Endometrium (tissue), 2 donors: ENCODE measurements at regions not wholly inside any gene's neighbourhood (a gene's known extent, or its start where the extent isn't known, plus 50 kb on each side); places are given as distances from the start of the nearest gene placed in this dataset.

Experiments
- FAIRE-seq: peaks from 2 replicates; lab custom pipeline; 2012; peaks lifted over from hg19 to GRCh38; lab: Jason Lieb, UNC
- donor health status: control.
- donor health status: control.

GRCh38 chr4:59086410-59086809 lies 1976.2 kb upstream of the IGFBP7 start:
- FAIRE-seq, result no peak

GRCh38 chr4:59091146-59092142 lies 1981.3 kb upstream of the IGFBP7 start:
- FAIRE-seq, result no peak

GRCh38 chr4:59094505-59094904 lies 1984.3 kb upstream of the IGFBP7 start:
- FAIRE-seq, result no peak

GRCh38 chr4:59102311-59102710 lies 1992.1 kb upstream of the IGFBP7 start:
- FAIRE-seq, result no peak

- no peak for FAIRE-seq
Measured at GRCh38 chr4:59120287-59120814, 2010.2 kb upstream of the IGFBP7 start.

GRCh38 chr4:59122626-59123025 lies 2012.4 kb upstream of the IGFBP7 start:
- FAIRE-seq, result no peak

- FAIRE-seq, result no peak
Measured at GRCh38 chr4:59126159-59126558, 2016.0 kb upstream of the IGFBP7 start.

- FAIRE-seq, result no peak
Measured at GRCh38 chr4:59127006-59127405, 2016.8 kb upstream of the IGFBP7 start.

GRCh38 chr4:59127743-59128142 lies 2017.6 kb upstream of the IGFBP7 start:
- no peak for FAIRE-seq

- no peak for FAIRE-seq
Measured at GRCh38 chr4:59135248-59135985, 2025.2 kb upstream of the IGFBP7 start.

- no peak for FAIRE-seq
Measured at GRCh38 chr4:59161249-59161648, 2038.9 kb upstream of the ADGRL3 start.

GRCh38 chr4:59175617-59176016 lies 2024.5 kb upstream of the ADGRL3 start:
- no peak for FAIRE-seq

- no peak for FAIRE-seq
Measured at GRCh38 chr4:59179372-59179771, 2020.8 kb upstream of the ADGRL3 start.

- FAIRE-seq, result no peak
Measured at GRCh38 chr4:59180161-59180560, 2020.0 kb upstream of the ADGRL3 start.

- no peak for FAIRE-seq
Measured at GRCh38 chr4:59180969-59181368, 2019.2 kb upstream of the ADGRL3 start.

- FAIRE-seq, result no peak
Measured at GRCh38 chr4:59195839-59196238, 2004.3 kb upstream of the ADGRL3 start.

- no peak for FAIRE-seq
Measured at GRCh38 chr4:59200992-59201391, 1999.1 kb upstream of the ADGRL3 start.

GRCh38 chr4:59217910-59218631 lies 1982.1 kb upstream of the ADGRL3 start:
- FAIRE-seq, result no peak

GRCh38 chr4:59222221-59222620 lies 1977.9 kb upstream of the ADGRL3 start:
- no peak for FAIRE-seq

GRCh38 chr4:59223292-59223941 lies 1976.7 kb upstream of the ADGRL3 start:
- no peak for FAIRE-seq

- FAIRE-seq, result no peak
Measured at GRCh38 chr4:59238212-59238611, 1961.9 kb upstream of the ADGRL3 start.

- FAIRE-seq, result no peak
Measured at GRCh38 chr4:59240011-59240410, 1960.1 kb upstream of the ADGRL3 start.
